Hepatocyte (in vitro differentiated cells): ENCODE measurements at regions not wholly inside any gene's neighbourhood (a gene's known extent, or its start where the extent isn't known, plus 50 kb on each side); places are given as distances from the start of the nearest gene placed in this dataset.

ENCODE experiments used
- CTCF ChIP-seq: fragments of 200-600 bp; sonication (generic); IDR thresholded peaks from 2 replicates; pipeline ENCODE4 v1.5.1; 2016; ENCODE audit warnings: antibody characterized with exemption, mild to moderate bottlenecking; ENCODE audit not compliant: poor library complexity
- EZH2 ChIP-seq: fragments of 200-600 bp; sonication (generic); IDR thresholded peaks from 2 replicates; pipeline ENCODE4 v1.6.1; 2016; ENCODE audit warnings: antibody characterized with exemption, mild to moderate bottlenecking, borderline replicate concordance
- EZH2phosphoT487 ChIP-seq: fragments of 200-600 bp; sonication (generic); IDR thresholded peaks from one replicate; pipeline ENCODE4 v1.6.1; 2018; ENCODE audit warnings: antibody characterized with exemption, mild to moderate bottlenecking, low read depth, moderate library complexity; ENCODE audit not compliant: unreplicated experiment, severe bottlenecking

- TF ChIP-seq CTCF (no peak), EZH2 (no peak), EZH2phosphoT487 (no peak)
Measured at GRCh38 chr5:103354446-103354845, 95.9 kb downstream of the MACIR start.
